ENCODE measurements at regions not wholly inside any gene's neighbourhood (a gene's known extent, or its start where the extent isn't known, plus 50 kb on each side); places are given as distances from the start of the nearest gene placed in this dataset.

DNA sequence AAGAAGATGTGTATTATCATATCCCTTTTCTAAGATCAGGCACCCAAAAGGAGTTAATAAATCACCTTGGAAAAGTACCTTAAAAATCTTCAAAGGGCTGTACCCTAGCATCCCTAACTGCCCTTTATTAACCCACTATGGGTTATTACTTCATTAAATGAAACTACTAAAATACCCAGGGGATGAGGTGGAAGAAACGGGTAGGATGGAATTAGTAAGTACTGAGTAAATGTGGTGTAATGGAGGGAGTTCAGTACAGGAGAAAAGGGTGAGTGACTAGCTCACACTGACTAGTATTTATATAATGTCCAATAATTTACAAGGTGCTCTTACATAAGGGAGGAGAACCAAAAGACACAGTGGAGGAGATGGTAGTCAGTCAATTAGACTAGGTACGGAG, 51.0 kb upstream of the RASGEF1B start:
- no peak overlapping the region for H3K27ac ChIP-seq
- peaks cover 12% of the 10 kb centered on the region for H3K4me1 ChIP-seq
- H3K9me3 ChIP-seq, result no peaks in the 10 kb centered on the region
- H3K27me3 ChIP-seq (ENCODE audit: low read depth), result no peaks in the 10 kb centered on the region
- no peak overlapping the region for H3K4me3 ChIP-seq
- TF ChIP-seq, protein P1, sequence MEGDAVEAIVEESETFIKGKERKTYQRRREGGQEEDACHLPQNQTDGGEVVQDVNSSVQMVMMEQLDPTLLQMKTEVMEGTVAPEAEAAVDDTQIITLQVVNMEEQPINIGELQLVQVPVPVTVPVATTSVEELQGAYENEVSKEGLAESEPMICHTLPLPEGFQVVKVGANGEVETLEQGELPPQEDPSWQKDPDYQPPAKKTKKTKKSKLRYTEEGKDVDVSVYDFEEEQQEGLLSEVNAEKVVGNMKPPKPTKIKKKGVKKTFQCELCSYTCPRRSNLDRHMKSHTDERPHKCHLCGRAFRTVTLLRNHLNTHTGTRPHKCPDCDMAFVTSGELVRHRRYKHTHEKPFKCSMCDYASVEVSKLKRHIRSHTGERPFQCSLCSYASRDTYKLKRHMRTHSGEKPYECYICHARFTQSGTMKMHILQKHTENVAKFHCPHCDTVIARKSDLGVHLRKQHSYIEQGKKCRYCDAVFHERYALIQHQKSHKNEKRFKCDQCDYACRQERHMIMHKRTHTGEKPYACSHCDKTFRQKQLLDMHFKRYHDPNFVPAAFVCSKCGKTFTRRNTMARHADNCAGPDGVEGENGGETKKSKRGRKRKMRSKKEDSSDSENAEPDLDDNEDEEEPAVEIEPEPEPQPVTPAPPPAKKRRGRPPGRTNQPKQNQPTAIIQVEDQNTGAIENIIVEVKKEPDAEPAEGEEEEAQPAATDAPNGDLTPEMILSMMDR (IDR thresholded peaks at IDR 0.05), result no peak
- DNase-seq, result no peak
- intact Hi-C loops (cut with DNase I), result no loop called here
- ATAC-seq, result no peak
- no peaks in the 10 kb centered on the region for H3K36me3 ChIP-seq

DNA sequence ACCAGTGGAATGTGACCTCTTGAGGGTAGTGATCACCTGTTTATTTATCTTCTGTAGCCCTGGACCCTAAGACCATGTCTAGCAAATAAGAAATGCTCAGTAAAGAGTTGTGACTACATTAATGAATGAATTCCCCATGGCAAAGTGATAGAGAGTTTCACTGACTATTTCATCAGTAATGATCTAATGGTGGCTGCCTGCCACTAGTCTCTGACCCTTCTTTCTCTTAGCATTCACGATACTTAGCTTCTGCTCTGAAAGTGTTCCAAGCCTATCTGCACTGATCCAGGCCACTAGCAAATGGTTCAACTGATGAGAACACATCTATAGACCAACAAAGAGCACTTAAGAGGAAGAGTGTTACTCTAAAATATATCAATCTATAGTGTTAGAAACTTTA, 50.0 kb upstream of the RASGEF1B start:
- no peak for ATAC-seq
- no peaks in the 10 kb centered on the region for H3K36me3 ChIP-seq
- no peak overlapping the region for H3K27ac ChIP-seq
- no peaks in the 10 kb centered on the region for H3K27me3 ChIP-seq (ENCODE audit: low read depth)
- TF ChIP-seq, protein P1 (IDR thresholded peaks at IDR 0.05), result no peak
- H3K4me3 ChIP-seq, result no peak overlapping the region
- intact Hi-C loops (cut with DNase I), result no loop called here
- DNase-seq, result no peak
- no peaks in the 10 kb centered on the region for H3K9me3 ChIP-seq
- H3K4me1 ChIP-seq, result peaks cover 12% of the 10 kb centered on the region
